Neuronal stem cell (in vitro differentiated cells): ENCODE measurements at regions not wholly inside any gene's neighbourhood (a gene's known extent, or its start where the extent isn't known, plus 50 kb on each side); places are given as distances from the start of the nearest gene placed in this dataset.

Source experiments
- DNase-seq: peaks from one replicate; pipeline ENCODE4 v3.0.0-alpha.2; 2013; ENCODE audit warnings: low spot score
- H2AFZ ChIP-seq: one replicate; pipeline ENCODE4 v1.6.1; 2013; ENCODE audit warnings: mild to moderate bottlenecking, low read length, inconsistent platforms
- H2AK5ac ChIP-seq: 2 replicates; pipeline ENCODE4 v1.6.1; 2013; ENCODE audit warnings: low read depth, mild to moderate bottlenecking, inconsistent platforms, low read length, moderate library complexity, mixed read lengths
- H2BK120ac ChIP-seq: 2 replicates; pipeline ENCODE4 v1.6.1; 2013; ENCODE audit warnings: low read depth, mild to moderate bottlenecking, inconsistent platforms, low read length, moderate library complexity, mixed read lengths
- H2BK12ac ChIP-seq: one replicate; pipeline ENCODE4 v1.6.1; 2013; ENCODE audit warnings: low read length, inconsistent platforms
- H2BK15ac ChIP-seq: 2 replicates; pipeline ENCODE4 v1.6.1; 2013; ENCODE audit warnings: mild to moderate bottlenecking, low read length, inconsistent platforms, mixed read lengths
- H2BK5ac ChIP-seq: one replicate; pipeline ENCODE4 v1.6.1; 2013; ENCODE audit warnings: inconsistent platforms, mild to moderate bottlenecking, low read length, moderate library complexity
- H3K14ac ChIP-seq: one replicate; pipeline ENCODE4 v1.6.1; 2013; ENCODE audit warnings: low read length, inconsistent platforms
- H3K18ac ChIP-seq: 2 replicates; pipeline ENCODE4 v1.6.1; 2013; ENCODE audit warnings: low read length, inconsistent platforms
- H3K23ac ChIP-seq: 2 replicates; pipeline ENCODE4 v1.6.1; 2013; ENCODE audit warnings: low read depth, mild to moderate bottlenecking, mixed read lengths, low read length, inconsistent platforms; ENCODE audit not compliant: poor library complexity
- H3K27ac ChIP-seq: replicated peaks from 3 replicates; pipeline ENCODE4 v1.5.1; 2013; ENCODE audit warnings: low read length, inconsistent platforms
- H3K27me3 ChIP-seq, 3 experiments: 2 replicates each; pipeline ENCODE4 v1.6.1; 2013; ENCODE audit warnings: low read length in 3 of 3, mild to moderate bottlenecking in 2 of 3, inconsistent platforms in 1 of 3, low read depth in 1 of 3, mixed read lengths in 1 of 3, moderate library complexity in 1 of 3; ENCODE audit not compliant: control insufficient read depth in 3 of 3, insufficient read depth in 3 of 3
- H3K36me3 ChIP-seq, 2 donors: replicated peaks in 1 of 2; 2 replicates each; pipeline ENCODE4 v1.6.1; 2013; ENCODE audit warnings: low read length in 2 of 2; ENCODE audit not compliant: control insufficient read depth in 2 of 2, insufficient read depth in 2 of 2
- H3K4ac ChIP-seq: 2 replicates; pipeline ENCODE4 v1.6.1; 2013; ENCODE audit warnings: inconsistent platforms, mild to moderate bottlenecking, low read length, moderate library complexity
- H3K4me1 ChIP-seq, 2 donors: 1 replicate in 1 of 2; 2 replicates in 1 of 2; pipeline ENCODE4 v1.6.1; 2013; ENCODE audit warnings: low read length in 2 of 2, low read depth in 1 of 2; ENCODE audit not compliant: control insufficient read depth in 2 of 2, insufficient read depth in 1 of 2
- H3K4me2 ChIP-seq: one replicate; pipeline ENCODE4 v1.6.1; 2013; ENCODE audit warnings: mild to moderate bottlenecking, low read length, inconsistent platforms; ENCODE audit not compliant: insufficient read depth, poor library complexity, severe bottlenecking
- H3K4me3 ChIP-seq, 2 donors: 2 replicates each; pipeline ENCODE4 v1.5.1; 2013; ENCODE audit warnings: low read length in 2 of 2, mild to moderate bottlenecking in 2 of 2, inconsistent platforms in 1 of 2, moderate library complexity in 1 of 2
- H3K79me1 ChIP-seq: one replicate; pipeline ENCODE4 v1.6.1; 2013; ENCODE audit warnings: low read depth, mild to moderate bottlenecking, inconsistent platforms, low read length, moderate library complexity
- H3K9ac ChIP-seq: one replicate; pipeline ENCODE4 v1.6.1; 2013; ENCODE audit warnings: mild to moderate bottlenecking, low read depth, low read length, inconsistent platforms; ENCODE audit not compliant: poor library complexity
- H3K9me3 ChIP-seq, 2 donors: replicated peaks in 1 of 2; 2 replicates each; pipeline versions ENCODE3 to v1.6.1; 2013; ENCODE audit warnings: low read length in 2 of 2, mild to moderate bottlenecking in 2 of 2, inconsistent platforms in 1 of 2, low read depth in 1 of 2, mixed read lengths in 1 of 2, moderate library complexity in 1 of 2; ENCODE audit not compliant: control insufficient read depth in 2 of 2, insufficient read depth in 1 of 2
- H4K8ac ChIP-seq: one replicate; pipeline ENCODE4 v1.6.1; 2013; ENCODE audit warnings: low read depth, mild to moderate bottlenecking, inconsistent platforms, low read length, moderate library complexity
- H4K91ac ChIP-seq: one replicate; pipeline ENCODE4 v1.6.1; 2013; ENCODE audit warnings: low read length, low read depth, mild to moderate bottlenecking, inconsistent platforms; ENCODE audit not compliant: poor library complexity
- WGBS, 2 donors: extraction: QIAGEN DNeasy Blood & Tissue Kit; methylation state at CpG; one replicate each; pipeline ENCODE4 v1.1.7; 2013; ENCODE audit warnings: missing lambda C conversion rate in 2 of 2, mixed read lengths in 1 of 2; ENCODE audit not compliant: insufficient read length in 2 of 2, insufficient replicate concordance in 1 of 2; ENCODE audit errors: extremely low coverage in 2 of 2; 5-methylcytosine and 5-hydroxymethylcytosine counted together

DNA sequence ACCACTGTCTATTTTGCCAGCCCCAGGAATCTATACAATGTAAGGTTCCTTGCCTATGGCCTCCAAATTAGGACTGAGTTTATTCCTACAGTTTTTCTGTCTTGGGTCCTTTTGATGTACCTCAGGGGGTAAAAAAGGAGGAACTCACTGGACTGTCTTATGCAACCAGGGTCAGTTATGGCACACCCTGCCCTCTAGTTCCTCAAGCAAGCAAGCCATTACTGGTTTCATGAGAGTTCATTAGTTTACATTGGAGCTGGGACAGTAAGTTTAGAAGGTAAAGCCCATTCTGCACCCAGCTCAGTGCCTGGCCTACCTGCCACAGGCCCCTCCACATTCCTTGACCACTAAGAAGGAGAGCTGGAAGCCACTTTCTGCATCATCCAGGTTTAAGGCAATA, 68.7 kb upstream of the WIPF1 start:
- peak overlapping the region; percentile 56 for H3K14ac ChIP-seq
- no peak overlapping the region for H2BK5ac ChIP-seq
- no peak overlapping the region for H3K9ac ChIP-seq
- no peak overlapping the region for H4K91ac ChIP-seq
- no peak overlapping the region for H2BK120ac ChIP-seq
- peaks cover 0 to 7% of the 10 kb centered on the region in 2 donors for H3K36me3 ChIP-seq
- no peak overlapping the region for H3K4me2 ChIP-seq
- no peak overlapping the region for H2BK15ac ChIP-seq
- H3K27ac ChIP-seq = peak overlapping the region; percentile 27
- H3K27me3 ChIP-seq = no peaks in the 10 kb centered on the region
- H2AFZ ChIP-seq = no peak overlapping the region
- H3K18ac ChIP-seq = peak overlapping the region; percentile 58
- H4K8ac ChIP-seq = no peak overlapping the region
- no peak overlapping the region for H3K4me3 ChIP-seq
- H3K4me1 ChIP-seq = peaks cover 7 to 16% of the 10 kb centered on the region in 2 donors
- H2BK12ac ChIP-seq = no peak overlapping the region
- H3K9me3 ChIP-seq = peaks cover 0 to 4% of the 10 kb centered on the region in 2 donors
- no peak overlapping the region for H3K23ac ChIP-seq
- H3K4ac ChIP-seq = no peak overlapping the region
- DNase-seq = no peak
- H3K79me1 ChIP-seq = peaks cover 4% of the 10 kb centered on the region
- H2AK5ac ChIP-seq = no peak overlapping the region

DNA sequence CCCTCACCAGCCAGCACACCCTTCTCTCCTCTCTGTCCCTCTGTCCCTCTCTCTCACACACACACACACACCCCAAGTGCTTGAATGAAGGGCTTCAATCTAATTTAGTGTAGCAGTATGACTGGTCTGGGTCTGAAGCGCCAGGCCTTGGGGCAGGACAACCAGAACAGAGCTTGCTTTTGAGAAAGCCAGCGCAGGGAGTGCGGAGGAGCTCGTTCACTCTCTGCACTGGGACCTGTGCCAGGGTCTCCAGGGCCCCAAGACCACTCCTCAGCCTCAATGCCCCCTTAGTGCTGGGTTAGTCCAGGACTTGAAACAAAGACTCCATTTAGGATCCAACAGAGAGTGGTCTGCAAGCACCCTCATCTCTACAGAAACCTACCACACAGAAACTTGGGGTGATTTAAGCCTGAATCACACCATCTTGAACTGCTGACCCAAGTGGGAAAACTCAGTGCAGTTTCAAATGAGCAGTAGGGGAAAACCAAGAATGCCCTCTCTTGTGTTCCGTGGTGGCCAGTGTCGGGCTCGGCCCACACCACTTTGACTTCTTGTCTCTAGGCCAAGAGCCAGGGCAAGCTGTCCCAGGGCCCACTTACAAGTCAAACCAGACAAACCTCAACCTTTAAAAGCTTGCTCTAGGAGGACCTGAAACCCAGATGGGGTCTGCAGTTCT, 66.6 kb upstream of the WIPF1 start:
- no peak for DNase-seq
- no peaks in the 10 kb centered on the region for H3K9me3 ChIP-seq
- no peak overlapping the region for H3K4me3 ChIP-seq
- H3K27ac ChIP-seq = no peak overlapping the region
- no peaks in the 10 kb centered on the region for H3K27me3 ChIP-seq
- H3K14ac ChIP-seq = no peak overlapping the region
- no peak overlapping the region for H2BK120ac ChIP-seq
- H4K8ac ChIP-seq = no peak overlapping the region
- no CpG with 5 or more reads among the region's 7 CpGs for WGBS, 2 donors
- no peak overlapping the region for H3K9ac ChIP-seq
- H3K4me1 ChIP-seq = peaks cover 7 to 16% of the 10 kb centered on the region in 2 donors
- H2AFZ ChIP-seq = no peak overlapping the region
- H3K4ac ChIP-seq = no peak overlapping the region
- no peak overlapping the region for H3K18ac ChIP-seq
- peaks cover 0 to 23% of the 10 kb centered on the region in 2 donors for H3K36me3 ChIP-seq
- no peak overlapping the region for H4K91ac ChIP-seq
- H3K23ac ChIP-seq = no peak overlapping the region
- peaks cover 6% of the 10 kb centered on the region for H3K79me1 ChIP-seq
- no peak overlapping the region for H2BK12ac ChIP-seq
- no peak overlapping the region for H2BK5ac ChIP-seq
- no peak overlapping the region for H2AK5ac ChIP-seq
- H3K4me2 ChIP-seq = no peak overlapping the region
- H2BK15ac ChIP-seq = no peak overlapping the region

DNA sequence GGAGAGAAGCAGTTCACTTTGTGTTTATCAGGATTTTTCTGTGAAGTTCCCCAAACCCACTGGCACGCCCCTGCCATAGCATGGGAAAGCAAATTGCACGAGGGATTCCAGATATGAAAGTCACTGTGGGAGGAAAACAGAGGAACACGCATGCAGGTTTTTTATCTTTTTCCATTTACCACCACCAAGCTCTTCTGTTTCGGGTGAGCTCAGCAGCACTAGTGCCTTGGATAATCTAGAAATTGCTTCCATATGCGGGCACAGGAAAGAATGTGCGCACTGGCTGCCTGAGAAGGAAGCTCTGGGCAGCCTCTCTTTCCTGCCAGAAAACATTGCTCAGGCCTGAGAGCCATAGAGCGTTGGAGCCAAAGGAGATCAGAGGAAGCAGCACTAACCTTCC, 65.9 kb upstream of the WIPF1 start:
- Histone ChIP-seq H2BK12ac (no peak overlapping the region), H3K4me2 (no peak overlapping the region), H3K9ac (no peak overlapping the region), H3K14ac (no peak overlapping the region), H3K36me3 (peaks cover 0 to 28% of the 10 kb centered on the region in 2 donors), H3K27ac (no peak overlapping the region), H4K8ac (no peak overlapping the region), H3K9me3 (no peaks in the 10 kb centered on the region), H3K4ac (no peak overlapping the region), H4K91ac (no peak overlapping the region), H2BK120ac (no peak overlapping the region), H3K79me1 (peaks cover 5% of the 10 kb centered on the region), H3K27me3 (no peaks in the 10 kb centered on the region), H3K4me1 (peaks cover 7 to 14% of the 10 kb centered on the region in 2 donors), H3K4me3 (no peak overlapping the region), H2BK15ac (no peak overlapping the region), H3K18ac (no peak overlapping the region), H2AK5ac (no peak overlapping the region), H2AFZ (no peak overlapping the region), H3K23ac (no peak overlapping the region), H2BK5ac (no peak overlapping the region)
- DNase-seq = no peak
- no CpG with 5 or more reads among the region's 7 CpGs for WGBS, 2 donors

DNA sequence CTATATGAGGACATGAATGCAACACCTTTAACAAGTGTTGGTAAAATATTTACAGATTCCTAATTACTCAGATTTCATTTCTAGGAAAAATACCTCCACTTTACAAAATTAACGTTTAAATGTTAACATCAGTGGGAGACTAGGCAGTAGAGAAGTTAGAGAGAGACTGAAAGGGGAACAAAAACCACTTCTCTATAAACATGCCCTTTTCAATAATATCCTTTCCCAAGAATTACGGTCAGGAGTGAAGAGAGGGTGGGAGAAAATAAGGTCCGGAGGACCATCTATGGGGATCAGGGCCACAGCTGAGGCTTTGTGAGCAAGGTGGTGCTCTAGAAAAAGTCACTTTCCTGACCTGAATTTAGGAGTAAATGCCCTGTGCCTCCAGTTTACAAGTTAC, 65.3 kb upstream of the WIPF1 start:
- Histone ChIP-seq H2BK120ac (no peak overlapping the region), H4K8ac (no peak overlapping the region), H3K4me3 (no peak overlapping the region), H4K91ac (no peak overlapping the region), H3K14ac (no peak overlapping the region), H3K23ac (no peak overlapping the region), H3K9ac (no peak overlapping the region), H3K4me1 (peaks cover 7 to 14% of the 10 kb centered on the region in 2 donors), H2BK12ac (no peak overlapping the region), H2BK5ac (no peak overlapping the region), H3K36me3 (peaks cover 0 to 34% of the 10 kb centered on the region in 2 donors), H3K27ac (no peak overlapping the region), H3K27me3 (no peaks in the 10 kb centered on the region), H3K4me2 (no peak overlapping the region), H2AK5ac (no peak overlapping the region), H3K79me1 (peaks cover 4% of the 10 kb centered on the region), H3K18ac (no peak overlapping the region), H3K4ac (no peak overlapping the region), H2AFZ (no peak overlapping the region), H3K9me3 (no peaks in the 10 kb centered on the region), H2BK15ac (no peak overlapping the region)
- DNase-seq = no peak
- WGBS, 2 donors = no CpG with 5 or more reads among the region's 3 CpGs
